Transverse colon (tissue), 4 donors: ENCODE measurements at regions not wholly inside any gene's neighbourhood (a gene's known extent, or its start where the extent isn't known, plus 50 kb on each side); places are given as distances from the start of the nearest gene placed in this dataset.

Experiments used
- CTCF ChIP-seq, 5 experiments: fragments of 200-600 bp in 3 of 5; fragments of 450-650 bp in 2 of 5; sonication (generic) in 3 of 5; IDR thresholded peaks; 1 replicate in 2 of 5; 2 replicates in 3 of 5; pipeline ENCODE4 v1.5.1; 2016 to 2017; ENCODE audit warnings: antibody characterized with exemption in 5 of 5, inconsistent platforms in 3 of 5, mild to moderate bottlenecking in 2 of 5, moderate library complexity in 1 of 5
- POLR2AphosphoS5 ChIP-seq, 3 donors: sonication (generic); formaldehyde crosslinking; IDR thresholded peaks; one replicate each; pipeline ENCODE4 v1.6.1; 2016; ENCODE audit warnings: antibody characterized with exemption in 3 of 3

DNA sequence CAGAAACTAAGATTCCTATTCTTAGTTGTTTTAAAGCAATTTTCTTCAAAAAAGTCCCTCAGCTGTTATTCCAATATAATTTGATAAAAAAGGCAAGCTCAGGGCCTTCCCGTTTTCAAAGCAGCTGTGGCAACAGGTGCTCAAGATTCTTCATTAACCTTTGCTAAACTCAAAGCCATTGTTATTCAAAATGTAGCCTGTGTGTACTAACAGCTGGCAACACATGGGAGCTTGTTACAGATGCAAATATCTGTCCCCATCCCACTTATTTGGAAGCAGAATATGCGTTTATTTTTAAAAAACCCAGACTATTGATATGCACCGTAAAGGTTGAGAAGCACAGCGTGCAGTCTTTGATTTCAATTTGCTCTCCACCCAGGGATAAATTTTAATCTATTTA, 210.4 kb upstream of the SYT10 start:
- TF ChIP-seq POLR2AphosphoS5 (IDR thresholded peaks at IDR 0.05) (no peak), CTCF (IDR thresholded peaks at IDR 0.05) (no peak)
